ENCODE measurements at regions not wholly inside any gene's neighbourhood (a gene's known extent, or its start where the extent isn't known, plus 50 kb on each side); places are given as distances from the start of the nearest gene placed in this dataset.

DNA sequence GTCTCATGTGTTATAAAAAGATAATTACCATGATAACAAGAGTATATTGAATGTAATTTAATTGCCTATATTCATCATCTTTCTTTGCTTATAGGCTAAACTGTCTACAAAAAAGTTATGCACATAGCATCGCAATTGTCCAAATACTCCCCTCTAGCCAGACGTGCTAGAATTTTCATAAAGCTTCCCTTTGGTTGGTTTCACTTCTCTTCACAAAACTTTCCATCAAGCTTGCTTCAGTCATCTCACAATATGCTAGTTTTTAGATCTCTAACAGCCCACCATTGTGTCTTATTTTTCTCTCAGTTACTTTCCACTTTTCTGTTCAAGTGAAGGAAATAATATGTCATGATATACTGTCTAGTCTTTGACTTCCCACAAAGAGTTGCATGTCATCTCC lies 448.3 kb upstream of the SPANXN1 start:
- no peak for DNase-seq

DNA sequence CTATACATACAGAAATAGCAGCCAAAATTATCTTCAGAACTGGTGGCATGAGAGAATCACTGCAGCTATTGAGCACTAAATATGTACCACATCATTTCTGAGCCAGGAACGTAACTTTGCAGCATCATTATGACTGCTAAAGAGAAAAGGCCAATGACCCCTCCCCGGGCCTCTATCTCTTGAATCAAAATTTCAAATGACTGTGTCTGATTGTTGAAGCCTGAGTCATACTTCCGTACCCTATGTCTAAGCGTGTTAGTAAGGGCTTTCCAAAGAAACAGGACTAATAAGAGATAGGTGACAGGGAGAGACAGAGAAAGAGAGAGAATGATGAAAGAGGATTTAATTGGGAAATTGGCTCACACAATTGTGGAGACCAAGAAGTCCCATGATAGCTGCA lies 445.5 kb upstream of the SPANXN1 start:
- DNase-seq, result no peak

GRCh38 chrX:144809025-144809424 lies 438.3 kb upstream of the SPANXN1 start:
- DNase-seq, result no peak

- DNase-seq, result no peak
Measured at GRCh38 chrX:144810539-144810938, 436.8 kb upstream of the SPANXN1 start.

- DNase-seq, result no peak
Measured at GRCh38 chrX:144819406-144819805, 427.9 kb upstream of the SPANXN1 start.

DNA sequence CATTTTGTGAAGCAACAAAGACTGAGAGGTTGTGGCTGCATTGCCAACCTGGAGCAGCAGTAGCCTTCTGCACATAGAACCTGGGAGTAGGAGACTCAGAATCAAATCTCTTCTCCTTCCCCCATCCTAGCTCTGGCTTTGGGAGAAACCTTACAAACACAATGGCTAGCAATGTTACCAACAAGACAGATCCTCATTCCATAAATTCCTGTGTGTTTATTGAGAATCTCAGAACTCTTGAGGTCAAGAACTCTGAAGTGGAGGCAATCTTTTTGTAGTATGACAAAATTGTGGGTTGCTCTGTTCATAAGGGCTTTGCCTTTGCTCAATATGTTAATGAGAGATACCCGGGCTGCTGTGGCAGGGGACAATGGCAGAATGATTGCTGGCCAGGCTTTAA lies 406.7 kb upstream of the SPANXN1 start:
- no peak for DNase-seq

DNA sequence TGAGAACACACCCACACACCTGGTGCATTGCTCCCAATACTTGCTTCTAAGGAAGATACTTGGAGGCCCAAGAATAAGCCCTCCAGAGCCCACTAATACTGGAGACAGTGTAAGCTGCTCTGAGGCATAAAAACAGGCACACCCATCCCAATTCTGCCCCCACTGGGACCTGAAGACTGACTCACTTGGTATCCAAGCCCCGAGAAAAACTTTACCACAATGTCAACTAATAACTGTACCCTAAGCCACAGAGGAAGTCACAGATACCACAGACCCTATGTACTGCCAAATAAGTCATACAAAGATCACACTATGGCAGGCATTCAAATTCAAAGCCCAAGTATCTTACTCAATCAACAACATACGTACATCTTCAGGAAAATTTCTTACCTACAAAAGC lies 398.2 kb upstream of the SPANXN1 start:
- no peak for DNase-seq

DNA sequence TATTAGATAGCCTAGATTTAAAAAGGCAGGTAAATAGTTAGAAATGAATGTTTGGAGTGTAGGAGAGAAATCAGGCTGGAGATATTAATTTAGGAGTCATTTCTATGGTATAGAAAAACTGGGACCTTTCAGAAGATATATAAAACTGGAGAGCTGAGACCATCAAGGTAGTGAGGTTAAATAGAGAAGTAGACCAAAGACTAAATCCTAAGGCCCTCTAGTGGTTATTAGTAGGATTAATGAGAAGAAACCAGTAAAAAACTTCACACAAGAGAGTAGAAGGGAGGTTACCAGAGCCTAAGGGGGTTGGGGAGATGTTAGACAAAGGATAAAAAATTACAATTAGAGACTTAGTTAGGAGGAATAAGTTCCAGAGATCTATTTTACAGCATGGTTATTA lies 351.0 kb upstream of the SPANXN1 start:
- peak in 1 of 2 experiments; percentile 0 for DNase-seq

DNA sequence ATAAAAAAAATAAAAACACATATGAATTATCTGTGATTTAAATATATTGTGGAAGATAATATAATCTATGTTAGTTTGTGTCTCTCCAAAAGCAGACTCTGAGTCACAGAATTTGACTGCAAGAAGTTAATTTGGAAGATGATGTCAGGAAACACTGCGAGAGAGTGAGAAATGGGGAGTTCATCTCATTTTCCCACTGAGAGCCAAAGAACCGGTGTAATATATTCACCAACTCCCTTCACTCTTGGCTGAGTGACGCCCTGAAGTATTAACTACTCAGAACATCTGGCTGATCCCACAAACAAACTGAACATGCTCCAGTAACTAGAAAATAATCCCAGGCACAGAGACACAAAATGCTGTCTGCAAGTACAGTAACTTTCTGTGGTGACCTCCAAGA lies 345.8 kb upstream of the SPANXN1 start:
- no peak for DNase-seq

- no peak for DNase-seq
Measured at GRCh38 chrX:144916785-144917184, 330.5 kb upstream of the SPANXN1 start.

DNA sequence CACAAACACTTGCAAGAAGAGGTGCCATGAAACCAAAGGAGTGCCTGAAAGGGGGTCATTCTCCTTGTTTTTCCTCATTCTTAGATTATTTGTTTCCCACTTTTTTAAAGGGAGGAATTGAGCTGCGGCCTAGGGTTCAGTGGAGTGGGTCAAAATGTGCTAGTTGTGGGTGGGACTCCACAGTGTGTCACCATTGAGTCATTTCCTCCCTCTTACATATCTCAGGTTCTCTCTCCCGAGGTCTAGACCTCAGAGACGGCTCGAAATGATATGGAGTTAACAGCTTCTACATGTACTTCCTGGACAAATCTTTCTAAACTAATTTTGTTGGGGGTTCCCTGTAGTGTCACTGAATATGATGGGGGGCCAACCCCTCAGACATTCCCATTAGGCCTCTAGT lies 328.4 kb upstream of the SPANXN1 start:
- no peak for DNase-seq

DNA sequence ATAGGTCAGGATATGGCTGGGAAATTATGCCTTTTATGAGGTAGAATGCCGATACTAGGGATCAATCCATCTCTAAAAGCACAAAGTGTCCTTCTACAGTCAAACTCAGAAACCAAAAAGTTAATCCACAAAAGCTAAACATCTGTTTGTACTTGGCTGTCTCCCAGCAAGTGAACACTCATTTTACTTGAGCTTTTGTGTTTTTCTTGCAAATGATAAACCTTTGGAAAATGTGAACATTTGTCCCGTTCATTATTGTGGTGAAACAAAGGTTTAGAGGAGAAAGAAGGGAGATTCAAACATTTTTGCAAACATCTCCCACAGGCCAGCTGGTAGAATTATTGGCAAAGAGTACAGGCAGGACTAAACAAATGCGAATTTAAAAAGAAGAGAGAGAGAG lies 300.6 kb upstream of the SPANXN1 start:
- no peak for DNase-seq

Data from NCI-H526 (cell line).